Daoy (cell line): ENCODE measurements at regions not wholly inside any gene's neighbourhood (a gene's known extent, or its start where the extent isn't known, plus 50 kb on each side); places are given as distances from the start of the nearest gene placed in this dataset.

Experiments
- DNase-seq: peaks from one replicate; pipeline ENCODE4 v3.0.0-alpha.2; 2015; ENCODE audit warnings: low read depth

GRCh38 chr11:79925570-79925969 lies 484.7 kb upstream of the TENM4 start:
- no peak for DNase-seq

DNA sequence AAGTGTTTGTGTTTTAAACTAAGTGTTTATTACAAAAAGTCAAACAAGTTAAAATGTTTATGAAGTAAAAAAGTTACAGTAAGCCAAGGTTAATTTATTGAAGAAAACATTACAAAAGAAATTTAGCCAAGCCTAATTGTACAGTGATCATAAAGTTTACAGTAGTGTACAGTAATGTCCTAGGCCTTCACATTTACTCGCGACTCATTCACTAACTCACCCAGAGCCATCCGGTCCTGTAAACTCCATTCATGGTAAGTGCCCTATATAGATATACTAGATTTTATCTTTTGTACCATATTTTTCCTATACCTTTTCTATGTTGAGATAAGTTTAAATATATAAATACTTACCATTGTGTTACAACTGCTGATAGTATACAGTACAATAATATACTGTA lies 481.8 kb upstream of the TENM4 start:
- DNase-seq = no peak

- no peak for DNase-seq
Measured at GRCh38 chr11:79920480-79920879, 479.6 kb upstream of the TENM4 start.

DNA sequence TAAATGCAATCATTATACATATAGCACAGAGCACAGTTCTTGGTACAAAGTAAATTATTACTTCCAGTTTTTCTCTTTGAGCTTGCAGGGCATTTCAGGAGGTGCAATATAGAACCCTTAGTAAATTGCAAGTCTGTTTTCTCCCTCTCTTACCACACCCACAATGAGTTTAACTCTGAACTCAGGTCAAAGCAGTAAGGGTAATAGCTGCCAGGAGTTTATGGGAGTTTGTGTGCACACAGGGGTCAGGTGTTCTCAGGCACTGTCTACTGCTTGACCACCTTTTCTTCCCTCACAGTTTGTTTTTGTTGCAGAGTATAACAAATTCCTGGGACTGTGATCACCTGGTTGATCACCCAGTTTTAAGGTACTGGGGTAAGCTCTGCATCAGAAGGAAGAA lies 478.5 kb upstream of the TENM4 start:
- DNase-seq = no peak

GRCh38 chr11:79918846-79919245 lies 478.0 kb upstream of the TENM4 start:
- no peak for DNase-seq

GRCh38 chr11:79906164-79906563 lies 465.3 kb upstream of the TENM4 start:
- no peak for DNase-seq

DNA sequence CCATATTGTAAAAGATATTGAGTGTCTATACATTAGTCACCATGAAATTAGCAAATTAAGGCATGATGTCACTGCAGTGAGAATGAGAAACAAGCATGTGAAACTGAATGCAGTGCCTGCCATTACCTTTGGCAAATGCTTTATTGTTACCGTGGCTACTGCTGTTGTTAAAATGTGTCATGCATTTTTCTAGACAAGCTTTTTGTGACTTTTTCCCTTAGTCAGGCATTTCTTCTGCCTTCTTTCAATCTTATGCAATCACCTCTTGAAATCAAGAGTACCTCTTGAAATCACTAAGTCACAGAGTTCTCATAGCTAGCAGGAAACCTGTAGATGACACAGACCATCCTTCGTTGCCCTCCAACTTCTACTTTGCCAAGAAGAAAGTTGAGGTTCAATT lies 461.7 kb upstream of the TENM4 start:
- DNase-seq = peak; percentile 4

DNA sequence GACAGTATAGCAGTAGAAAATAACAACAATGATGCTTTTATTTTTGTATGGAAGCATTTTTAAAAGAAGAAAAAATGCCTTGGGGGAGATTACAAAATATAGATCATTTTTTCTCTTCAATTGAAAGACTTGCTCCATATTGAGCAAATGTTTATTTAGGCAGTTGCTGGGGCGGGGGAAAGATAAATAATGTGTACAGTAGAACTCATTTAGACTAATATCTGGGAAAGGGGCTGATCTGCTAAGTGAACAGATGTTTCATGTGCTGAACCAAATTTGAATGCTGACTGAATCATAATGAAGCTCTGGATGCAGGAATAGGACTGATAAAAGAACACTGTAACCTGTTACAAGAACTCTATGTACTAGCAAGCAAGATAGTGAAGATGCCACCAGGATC lies 457.1 kb upstream of the TENM4 start:
- no peak for DNase-seq

DNA sequence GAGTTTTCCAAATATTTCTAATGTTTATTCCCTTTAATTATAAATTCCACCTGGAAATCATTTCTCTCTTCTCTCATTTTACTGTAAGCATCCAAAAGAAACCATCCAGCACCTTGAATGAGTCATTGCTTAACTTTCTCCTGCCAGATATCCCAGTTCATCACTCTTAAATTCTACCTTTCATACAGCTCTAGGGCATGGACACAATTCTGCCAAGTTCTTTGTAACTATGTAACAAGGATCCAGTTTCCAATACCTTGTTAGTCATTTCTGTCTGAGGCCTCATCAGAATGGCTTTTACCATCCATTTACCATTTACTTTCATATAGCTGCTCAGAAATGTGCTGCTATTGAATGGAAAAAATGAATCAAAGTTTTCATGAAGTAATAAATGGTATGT lies 455.4 kb upstream of the TENM4 start:
- DNase-seq = no peak

GRCh38 chr11:79894111-79894510 lies 453.3 kb upstream of the TENM4 start:
- no peak for DNase-seq

GRCh38 chr11:79890272-79890671 lies 449.4 kb upstream of the TENM4 start:
- no peak for DNase-seq

DNA sequence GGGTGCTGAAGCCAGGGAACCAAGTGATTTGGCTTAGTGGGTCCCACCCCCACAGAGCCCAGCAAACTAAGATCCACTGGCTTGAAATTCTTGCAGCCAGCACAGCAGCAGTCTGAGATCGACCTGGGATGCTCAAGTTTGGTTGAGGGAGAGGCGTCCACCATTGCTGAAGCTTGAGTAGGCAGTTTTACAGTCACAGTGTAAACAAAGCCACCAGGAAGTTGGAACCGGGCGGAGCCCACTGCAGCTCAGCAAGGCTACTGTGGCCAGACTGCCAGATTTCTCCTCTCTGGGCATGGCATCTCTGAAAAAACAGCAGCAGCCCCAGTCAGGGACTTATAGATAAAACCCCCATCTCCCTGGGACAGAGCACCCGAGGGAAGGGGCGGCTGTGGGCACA lies 424.1 kb upstream of the TENM4 start:
- DNase-seq = peak; percentile 4

DNA sequence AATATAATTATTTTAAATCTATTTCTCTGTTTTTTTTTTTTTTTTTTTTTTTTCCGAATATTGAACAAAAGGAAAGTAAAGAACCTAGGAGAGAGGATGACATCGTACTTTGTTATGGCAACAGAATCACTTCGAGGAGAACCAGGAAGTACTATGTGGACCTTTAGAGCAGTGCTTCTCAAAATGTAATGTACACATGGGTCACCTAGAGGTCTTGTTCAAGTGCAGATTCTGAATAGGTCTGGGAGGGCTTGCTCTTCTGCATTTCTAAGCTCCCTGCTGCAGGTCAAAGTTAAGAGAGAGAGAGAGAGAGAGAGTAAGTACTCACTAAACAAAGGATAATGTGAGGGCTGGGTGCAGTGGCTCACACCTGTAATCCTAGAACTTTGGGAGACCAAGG lies 419.5 kb upstream of the TENM4 start:
- DNase-seq = no peak

GRCh38 chr11:79857377-79858214 lies 416.8 kb upstream of the TENM4 start:
- DNase-seq = no peak

DNA sequence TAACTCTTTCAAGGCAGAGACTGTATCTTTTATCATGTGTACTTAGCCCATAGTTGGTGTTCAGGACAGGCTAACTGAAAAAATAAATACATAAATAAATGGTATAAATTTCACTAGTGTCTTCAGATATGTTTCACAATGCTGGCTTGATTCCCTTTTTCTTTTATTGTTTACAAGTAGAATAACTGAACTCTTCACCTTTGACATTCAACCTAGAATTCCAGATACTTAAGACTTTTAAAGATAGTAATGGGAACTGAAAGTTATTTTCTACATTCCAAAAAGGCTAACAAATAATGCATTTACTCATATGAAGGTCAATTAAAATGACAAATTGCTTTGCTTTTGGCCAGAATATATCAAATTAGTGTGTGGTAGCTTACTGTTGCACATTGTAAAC lies 411.3 kb upstream of the TENM4 start:
- no peak for DNase-seq

DNA sequence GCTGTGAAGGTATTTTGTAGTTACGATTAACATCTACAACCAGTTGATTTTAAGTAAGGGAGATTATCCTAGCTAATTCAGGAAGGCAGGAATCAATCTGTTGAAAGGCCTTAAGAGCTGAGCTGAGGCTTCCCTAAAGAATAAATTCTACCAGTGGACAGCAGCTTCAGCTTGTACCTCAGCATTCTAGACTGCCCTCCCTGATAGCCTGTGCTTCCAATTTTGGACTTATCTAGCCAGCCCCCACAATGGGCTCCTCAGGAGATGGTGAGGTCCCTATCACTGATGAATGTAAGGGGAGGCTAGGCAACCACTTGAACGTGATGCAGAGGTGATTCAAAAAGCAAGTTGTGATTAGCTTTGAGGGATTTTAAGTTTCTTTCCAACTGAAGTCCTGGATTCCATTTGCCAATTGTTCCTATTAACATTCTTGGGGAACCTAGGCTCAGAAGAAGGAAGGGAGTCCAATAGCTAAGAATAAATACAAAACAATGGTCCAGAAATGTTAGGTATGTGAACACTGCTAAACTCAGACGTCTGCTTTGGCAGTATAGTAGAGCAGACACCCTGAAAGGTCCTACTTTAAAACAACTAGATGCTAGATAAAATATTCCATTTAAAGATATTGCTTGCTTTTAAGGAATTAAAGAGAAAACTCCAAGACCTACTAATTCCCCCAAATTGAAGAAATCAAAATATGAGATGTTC lies 404.3 kb upstream of the TENM4 start:
- DNase-seq = no peak

DNA sequence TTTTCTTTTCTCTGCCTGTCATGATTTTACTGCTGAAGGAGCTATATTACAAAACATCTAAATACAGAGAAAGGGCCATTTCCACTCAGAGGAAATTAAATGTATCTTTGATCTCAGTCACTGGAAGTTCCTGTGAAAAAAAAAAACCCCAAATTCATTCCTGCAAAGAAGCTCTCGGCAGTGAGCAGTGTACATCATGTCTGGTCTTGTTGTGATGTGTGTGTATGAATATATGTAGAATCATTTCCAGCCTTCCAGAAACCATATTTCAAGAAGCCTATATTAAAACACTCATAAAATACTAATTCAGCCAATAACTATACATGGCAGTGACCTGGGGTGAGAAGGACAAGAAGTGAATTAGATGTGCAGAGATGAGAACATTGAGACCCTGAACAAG lies 393.2 kb upstream of the TENM4 start:
- DNase-seq = no peak

- no peak for DNase-seq
Measured at GRCh38 chr11:79830446-79830845, 389.6 kb upstream of the TENM4 start.

DNA sequence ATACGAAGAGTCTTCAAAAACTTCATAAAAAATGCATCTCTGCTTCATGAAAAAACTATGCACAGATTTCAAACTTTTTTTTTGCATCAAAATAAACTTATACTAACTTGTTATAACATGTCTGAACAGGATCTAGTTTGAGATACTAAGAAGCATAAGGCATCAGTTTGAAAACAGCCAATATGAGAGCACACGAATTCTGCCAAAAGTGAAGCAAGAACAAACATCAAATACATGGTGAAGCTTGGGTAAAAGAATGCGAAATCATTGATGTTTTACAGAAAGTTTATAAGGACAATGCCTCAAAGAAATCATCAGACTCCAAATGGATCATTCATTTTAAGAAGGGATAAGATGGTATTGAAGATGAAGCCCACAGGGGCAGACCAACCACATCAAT lies 389.1 kb upstream of the TENM4 start:
- DNase-seq = no peak

DNA sequence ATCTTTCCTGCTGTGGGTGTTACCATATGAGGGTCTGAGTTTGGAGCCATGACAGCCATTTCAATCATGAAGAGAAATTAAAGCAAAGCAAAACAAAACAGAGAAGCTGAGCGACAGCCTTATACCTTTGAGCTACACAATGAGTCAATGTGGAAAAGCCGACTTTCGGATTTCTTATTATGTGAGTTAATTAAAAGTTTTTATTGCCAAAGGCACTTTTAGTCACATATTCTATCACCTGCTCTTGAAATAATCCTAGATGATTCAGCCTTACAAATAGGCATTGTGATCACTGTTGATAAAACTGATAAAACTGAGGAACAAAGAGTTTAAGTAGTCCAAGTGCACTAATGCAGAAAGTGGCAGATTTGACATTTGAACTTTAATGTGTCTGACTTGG lies 381.9 kb upstream of the TENM4 start:
- DNase-seq = no peak

GRCh38 chr11:79813551-79813950 lies 372.7 kb upstream of the TENM4 start:
- no peak for DNase-seq

DNA sequence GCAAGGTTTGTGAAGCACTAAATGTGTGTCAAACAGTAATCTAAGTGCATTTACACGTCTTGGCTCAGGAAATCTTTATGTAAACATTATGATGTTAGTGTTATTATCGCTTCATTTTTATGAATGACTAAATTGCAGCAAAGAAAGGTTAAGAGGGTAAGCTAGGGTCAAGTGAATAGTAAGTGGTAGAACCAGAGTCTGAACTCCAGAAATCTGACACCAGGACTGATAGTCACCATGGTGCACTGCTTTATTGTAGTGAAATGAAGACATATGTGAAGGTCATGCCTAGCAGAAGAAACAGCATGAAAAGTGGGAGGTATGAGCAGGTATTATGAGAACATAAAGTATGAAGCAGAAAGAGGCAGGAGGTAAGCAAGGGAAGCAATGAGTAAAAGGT lies 368.7 kb upstream of the TENM4 start:
- no peak for DNase-seq

DNA sequence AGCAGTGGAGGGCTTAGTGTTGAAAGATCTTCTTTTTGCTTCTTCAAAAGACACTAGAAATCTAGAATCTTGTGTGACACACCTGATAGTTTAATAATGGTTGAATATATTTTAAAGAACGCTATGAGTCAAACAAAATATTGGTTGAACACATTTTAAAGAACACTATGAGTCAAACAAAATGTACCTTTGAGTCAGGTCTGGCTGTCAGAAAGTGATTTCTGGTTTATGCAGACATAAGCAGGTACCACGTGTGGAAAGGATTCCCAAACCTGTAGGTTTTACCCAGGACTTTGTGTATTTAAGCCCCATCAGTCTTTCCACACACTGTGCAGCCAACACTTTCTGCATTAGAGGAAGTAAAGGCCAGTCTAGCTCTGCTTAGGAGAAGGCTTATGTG lies 366.7 kb upstream of the TENM4 start:
- no peak for DNase-seq

GRCh38 chr11:79796704-79797103 lies 355.9 kb upstream of the TENM4 start:
- DNase-seq = no peak
